Body of pancreas (tissue), 4 donors: ENCODE measurements at regions not wholly inside any gene's neighbourhood (a gene's known extent, or its start where the extent isn't known, plus 50 kb on each side); places are given as distances from the start of the nearest gene placed in this dataset.

Source experiments
- ATAC-seq: fragments of 150-250 bp; one replicate; pipeline ENCODE4 v1.9.1; 2016
- DNase-seq, 4 donors: peaks; one replicate each; pipeline ENCODE4 v3.0.0-alpha.2; 2019
- H3K27ac ChIP-seq, 4 donors: fragments of 200-600 bp; sonication (generic); 1 replicate in 3 of 4; 2 replicates in 1 of 4; pipeline versions ENCODE4 v1.5.1 to v1.6.1; 2016 to 2019; ENCODE audit warnings: mild to moderate bottlenecking in 1 of 4, mixed read lengths in 1 of 4, moderate library complexity in 1 of 4
- H3K27me3 ChIP-seq, 2 donors: fragments of 200-600 bp; sonication (generic); one replicate each; pipeline ENCODE4 v1.6.0; 2016; ENCODE audit warnings: mild to moderate bottlenecking in 1 of 2
- H3K36me3 ChIP-seq, 2 donors: fragments of 200-600 bp; sonication (generic); replicated peaks in 1 of 2; 2 replicates each; pipeline ENCODE4 v1.5.1; 2016; ENCODE audit warnings: low read depth in 2 of 2; ENCODE audit not compliant: insufficient read depth in 1 of 2
- H3K4me1 ChIP-seq: fragments of 200-600 bp; sonication (generic); one replicate; pipeline ENCODE4 v1.6.0; 2016
- H3K4me3 ChIP-seq, 2 donors: fragments of 200-600 bp; sonication (generic); 1 replicate in 1 of 2; 2 replicates in 1 of 2; pipeline ENCODE4 v1.5.1; 2016 to 2019
- H3K9me3 ChIP-seq, 3 donors: fragments of 200-600 bp; sonication (generic); 1 replicate in 2 of 3; 2 replicates in 1 of 3; pipeline ENCODE4 v1.5.1; 2016
- CTCF ChIP-seq, 7 experiments: fragments of 450-650 bp in 4 of 7; fragments of 200-600 bp in 3 of 7; sonication (generic) in 3 of 7; IDR thresholded peaks; one replicate each; pipeline ENCODE4 v1.5.1; 2016 to 2019; ENCODE audit warnings: antibody characterized with exemption in 7 of 7
- POLR2A ChIP-seq, 3 donors: fragments of 450-650 bp; IDR thresholded peaks; one replicate each; pipeline ENCODE4 v1.6.1; 2016; ENCODE audit warnings: antibody characterized with exemption in 3 of 3, mild to moderate bottlenecking in 2 of 3
- WGBS, 2 donors: methylation state at CpG; one replicate each; pipeline ENCODE4 v1.1.5; 2017; 5-methylcytosine and 5-hydroxymethylcytosine counted together
- intact Hi-C: fragments of 100-400 bp; cut with DNase I; formaldehyde crosslinking; loops from one replicate; pipeline ENCODE4 v1.15.1; 2023

GRCh38 chr6:140360651-140361050, 986.2 kb upstream of the CITED2 start:
- H3K27ac ChIP-seq, result no peak overlapping the region
- no peak for ATAC-seq
- no peaks in the 10 kb centered on the region for H3K9me3 ChIP-seq
- WGBS, 2 donors, result 53 to 61% methylated on average over 3 of the region's 3 CpGs
- H3K36me3 ChIP-seq, result no peaks in the 10 kb centered on the region
- H3K4me3 ChIP-seq, result no peak overlapping the region
- no peaks in the 10 kb centered on the region for H3K27me3 ChIP-seq
- H3K4me1 ChIP-seq, result no peaks in the 10 kb centered on the region
- intact Hi-C loops, result no loop called here
- no peak for DNase-seq
- TF ChIP-seq CTCF (IDR thresholded peaks at IDR 0.05) (no peak), POLR2A (IDR thresholded peaks at IDR 0.05) (no peak)

DNA sequence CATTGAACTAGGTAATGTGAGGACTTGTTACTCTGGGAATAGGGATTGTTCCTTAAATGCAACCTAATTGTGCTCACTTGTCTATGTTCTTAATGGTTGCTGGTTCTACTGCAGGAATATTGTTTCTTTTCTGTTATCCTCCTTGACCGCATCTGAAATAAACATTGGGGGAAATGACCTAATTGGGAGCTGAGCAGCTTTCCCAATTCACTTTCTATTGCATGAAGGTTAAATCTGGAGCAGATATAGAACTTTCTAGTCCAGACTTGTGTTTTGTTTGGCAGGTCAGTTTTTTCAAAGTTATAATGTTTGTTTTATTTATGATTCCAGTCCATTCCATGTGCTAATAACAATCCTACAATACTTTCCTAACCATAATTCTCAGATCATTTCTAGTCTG, 981.0 kb upstream of the CITED2 start:
- Histone ChIP-seq H3K27me3 (no peaks in the 10 kb centered on the region), H3K36me3 (no peaks in the 10 kb centered on the region), H3K27ac (no peak overlapping the region), H3K9me3 (no peaks in the 10 kb centered on the region), H3K4me3 (no peak overlapping the region), H3K4me1 (no peaks in the 10 kb centered on the region)
- no peak for DNase-seq
- intact Hi-C loops, result no loop called here
- ATAC-seq, result no peak
- no peak for TF ChIP-seq CTCF (IDR thresholded peaks at IDR 0.05)
- WGBS, 2 donors, result 47 to 94% methylated on average over 1 of the region's 1 CpG

GRCh38 chr6:140354296-140354695, 979.8 kb upstream of the CITED2 start:
- WGBS, 2 donors, result 61 to 67% methylated on average over 1 of the region's 1 CpG
- no peak overlapping the region for H3K4me3 ChIP-seq
- H3K4me1 ChIP-seq, result no peaks in the 10 kb centered on the region
- ATAC-seq (no peak), DNase-seq (no peak)
- H3K27me3 ChIP-seq, result no peaks in the 10 kb centered on the region
- TF ChIP-seq POLR2A (IDR thresholded peaks at IDR 0.05) (no peak), CTCF (IDR thresholded peaks at IDR 0.05) (no peak)
- H3K27ac ChIP-seq, result no peak overlapping the region
- intact Hi-C loops, result no loop called here
- H3K36me3 ChIP-seq, result no peaks in the 10 kb centered on the region
- no peaks in the 10 kb centered on the region for H3K9me3 ChIP-seq

DNA sequence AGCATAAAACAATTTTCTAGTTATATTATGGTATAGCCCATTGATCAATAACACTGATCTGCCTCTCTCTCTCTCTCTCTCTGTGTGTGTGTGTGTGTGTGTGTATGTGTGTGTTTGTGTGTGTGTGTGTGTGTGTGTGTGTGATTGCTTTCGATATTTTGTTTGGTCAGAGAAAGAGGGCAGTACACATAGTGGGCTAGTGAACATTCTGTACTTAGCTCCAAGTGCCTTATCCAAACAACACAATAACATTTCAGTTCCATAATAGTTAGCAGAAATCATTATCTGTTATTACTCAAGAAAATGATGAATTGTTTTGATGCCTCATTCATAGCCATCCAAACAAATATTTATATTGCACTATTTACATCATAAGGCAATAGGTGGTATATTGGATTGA, 979.1 kb upstream of the CITED2 start:
- WGBS, 2 donors, result 80 to 84% methylated on average over 1 of the region's 1 CpG
- no peak overlapping the region for H3K4me3 ChIP-seq
- TF ChIP-seq CTCF (IDR thresholded peaks at IDR 0.05), result no peak
- no peak for TF ChIP-seq POLR2A (IDR thresholded peaks at IDR 0.05)
- H3K4me1 ChIP-seq, result no peaks in the 10 kb centered on the region
- DNase-seq, result no peak
- no peaks in the 10 kb centered on the region for H3K27me3 ChIP-seq
- intact Hi-C loops, result no loop called here
- no peaks in the 10 kb centered on the region for H3K36me3 ChIP-seq
- no peak overlapping the region for H3K27ac ChIP-seq
- no peaks in the 10 kb centered on the region for H3K9me3 ChIP-seq
- no peak for ATAC-seq

DNA sequence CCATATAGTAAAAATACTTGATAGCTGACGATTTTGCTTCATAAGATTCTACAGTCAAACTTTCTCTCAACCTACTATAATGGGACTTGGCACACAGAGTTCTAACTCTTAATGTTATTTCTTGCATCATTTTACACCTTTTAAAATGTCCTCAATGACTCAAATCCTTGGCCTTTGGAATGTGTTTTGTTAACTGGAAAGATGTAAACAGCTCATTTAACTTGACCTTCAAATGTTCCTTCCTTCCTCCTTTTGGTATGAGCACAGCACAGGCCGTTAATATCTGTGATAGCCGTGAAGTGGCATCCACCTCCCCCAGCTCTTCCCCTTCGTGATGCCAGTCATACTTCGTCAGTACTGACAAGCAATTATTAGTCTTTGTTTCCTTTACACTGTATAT, 972.0 kb upstream of the CITED2 start:
- no peaks in the 10 kb centered on the region for H3K9me3 ChIP-seq
- TF ChIP-seq CTCF (IDR thresholded peaks at IDR 0.05) (no peak), POLR2A (IDR thresholded peaks at IDR 0.05) (no peak)
- 63 to 76% methylated on average over 5 of the region's 5 CpGs for WGBS, 2 donors
- ATAC-seq, result no peak
- H3K27ac ChIP-seq, result no peak overlapping the region
- DNase-seq, result no peak
- intact Hi-C loops, result no loop called here
- no peaks in the 10 kb centered on the region for H3K36me3 ChIP-seq
- H3K4me1 ChIP-seq, result no peaks in the 10 kb centered on the region
- no peak overlapping the region for H3K4me3 ChIP-seq
- H3K27me3 ChIP-seq, result no peaks in the 10 kb centered on the region
